H1 (cell line): ENCODE measurements at regions not wholly inside any gene's neighbourhood (a gene's known extent, or its start where the extent isn't known, plus 50 kb on each side); places are given as distances from the start of the nearest gene placed in this dataset.

Experiments used
- CTCF ChIA-PET: fragments of 300-600 bp; sonication (Branson Sonifier 250); formaldehyde crosslinking; loops from one replicate; lab custom pipeline; 2021; ENCODE audit not compliant: partially characterized antibody; lab: Charles Lee
- POLR2A ChIA-PET: fragments of 300-600 bp; sonication (Branson Sonifier 250); formaldehyde crosslinking; loops from one replicate; lab custom pipeline; 2021; ENCODE audit warnings: inconsistent platforms; ENCODE audit not compliant: partially characterized antibody; lab: Charles Lee
- DNase-seq, 2 experiments: peaks; one replicate each; pipeline versions ENCODE4 v3.0.0 to v3.0.0-alpha.2; 2010 to 2022; ENCODE audit warnings: low spot score in 2 of 2, low read depth in 1 of 2, mixed read lengths in 1 of 2
- FAIRE-seq: peaks from 2 replicates; lab custom pipeline; 2011; peaks lifted over from hg19 to GRCh38; lab: Jason Lieb, UNC
- H2AFZ ChIP-seq: 2 replicates; pipeline ENCODE4 v1.8.1; 2012; ENCODE audit warnings: low read length, inconsistent platforms
- H2AK5ac ChIP-seq: 2 replicates; pipeline ENCODE4 v1.6.1; 2013; ENCODE audit warnings: low read depth, low read length
- H2BK120ac ChIP-seq: replicated peaks from 2 replicates; pipeline ENCODE3; 2013; ENCODE audit warnings: low read depth, low read length, inconsistent platforms
- H2BK12ac ChIP-seq: 2 replicates; pipeline ENCODE4 v1.6.1; 2013; ENCODE audit warnings: low read depth, low read length
- H2BK15ac ChIP-seq: 2 replicates; pipeline ENCODE4 v1.6.1; 2013; ENCODE audit warnings: low read length
- H2BK20ac ChIP-seq: 2 replicates; pipeline ENCODE4 v1.6.1; 2013; ENCODE audit warnings: low read length
- H2BK5ac ChIP-seq: 2 replicates; pipeline ENCODE4 v1.6.1; 2013; ENCODE audit warnings: low read depth, low read length
- H3K14ac ChIP-seq: 2 replicates; pipeline ENCODE4 v1.6.1; 2013; ENCODE audit warnings: inconsistent platforms; ENCODE audit not compliant: insufficient read length
- H3K18ac ChIP-seq: 2 replicates; pipeline ENCODE4 v1.6.1; 2013; ENCODE audit warnings: low read length; ENCODE audit errors: extremely low read depth
- H3K23ac ChIP-seq: 2 replicates; pipeline ENCODE4 v1.6.1; 2013; ENCODE audit warnings: inconsistent platforms; ENCODE audit not compliant: insufficient read length
- H3K23me2 ChIP-seq: 2 replicates; pipeline ENCODE4 v1.6.1; 2013; ENCODE audit warnings: low read depth, low read length
- H3K27ac ChIP-seq: 2 replicates; pipeline ENCODE4 v1.6.1; 2011; ENCODE audit warnings: low read depth, low read length, inconsistent platforms
- H3K27me3 ChIP-seq, 4 experiments: replicated peaks in 1 of 4; 1 replicate in 1 of 4; 2 replicates in 3 of 4; pipeline versions ENCODE4 v1.6.1 to v1.8.1; 2011 to 2013; ENCODE audit warnings: low read length in 3 of 4, mild to moderate bottlenecking in 3 of 4, inconsistent platforms in 2 of 4, mixed read lengths in 2 of 4, moderate library complexity in 1 of 4; ENCODE audit not compliant: control insufficient read depth in 3 of 4, insufficient read depth in 3 of 4; ENCODE audit errors: extremely low read depth in 1 of 4
- H3K36me3 ChIP-seq, 4 experiments: 2 replicates each; pipeline versions ENCODE4 v1.6.1 to v1.8.1; 2011 to 2013; ENCODE audit warnings: mild to moderate bottlenecking in 4 of 4, low read length in 3 of 4, moderate library complexity in 2 of 4, control low read depth in 1 of 4, inconsistent platforms in 1 of 4; ENCODE audit not compliant: insufficient read depth in 4 of 4, control insufficient read depth in 2 of 4
- H3K4ac ChIP-seq: replicated peaks from 2 replicates; pipeline ENCODE3; 2013; ENCODE audit warnings: low read length, low read depth, mixed read lengths, inconsistent platforms; ENCODE audit not compliant: insufficient read length
- H3K4me1 ChIP-seq, 4 experiments: replicated peaks in 1 of 4; 1 replicate in 1 of 4; 2 replicates in 3 of 4; pipeline versions ENCODE4 v1.6.1 to v1.8.1; 2011 to 2013; ENCODE audit warnings: low read length in 3 of 4, inconsistent platforms in 2 of 4, mixed read lengths in 1 of 4; ENCODE audit not compliant: insufficient read depth in 4 of 4, control insufficient read depth in 3 of 4
- H3K4me2 ChIP-seq, 2 experiments: 2 replicates each; pipeline versions ENCODE4 v1.6.1 to v1.8.1; 2011 to 2013; ENCODE audit warnings: low read depth in 2 of 2, low read length in 2 of 2, control low read depth in 1 of 2, inconsistent platforms in 1 of 2, mild to moderate bottlenecking in 1 of 2; ENCODE audit not compliant: insufficient read depth in 1 of 2
- H3K4me3 ChIP-seq, 4 experiments: fragments of 200-600, 300-600 bp in 1 of 4; sonication (generic), shearing (Covaris generic), sonication (Bioruptor Twin) in 1 of 4; 2 replicates each; pipeline versions ENCODE4 v1.5.1 to v1.8.1; 2011 to 2016; ENCODE audit warnings: low read length in 4 of 4, low read depth in 3 of 4, control low read depth in 2 of 4, inconsistent platforms in 2 of 4, mild to moderate bottlenecking in 2 of 4, mixed read lengths in 1 of 4, moderate library complexity in 1 of 4; ENCODE audit not compliant: insufficient read depth in 2 of 4; ENCODE audit errors: extremely low read depth in 1 of 4
- H3K56ac ChIP-seq: replicated peaks from 2 replicates; pipeline ENCODE3; 2013; ENCODE audit warnings: low read depth, mild to moderate bottlenecking, mixed read lengths, low read length, inconsistent platforms; ENCODE audit not compliant: insufficient read length
- H3K79me1 ChIP-seq: 2 replicates; pipeline ENCODE4 v1.6.1; 2013; ENCODE audit warnings: low read depth, low read length, control low read depth
- H3K79me2 ChIP-seq, 2 experiments: 2 replicates each; pipeline versions ENCODE4 v1.6.1 to v1.8.1; 2012 to 2013; ENCODE audit warnings: low read length in 2 of 2, mild to moderate bottlenecking in 2 of 2, inconsistent platforms in 1 of 2; ENCODE audit not compliant: insufficient read depth in 2 of 2, control insufficient read depth in 1 of 2
- H3K9ac ChIP-seq, 4 experiments: replicated peaks in 1 of 4; 1 replicate in 1 of 4; 2 replicates in 3 of 4; pipeline versions ENCODE4 v1.6.1 to v1.8.1; 2011 to 2013; ENCODE audit warnings: low read depth in 3 of 4, low read length in 3 of 4, control low read depth in 2 of 4, mild to moderate bottlenecking in 2 of 4, moderate library complexity in 2 of 4, inconsistent platforms in 1 of 4; ENCODE audit errors: extremely low read depth in 1 of 4
- H3K9me3 ChIP-seq, 2 experiments: 2 replicates each; pipeline versions ENCODE4 v1.6.1 to v1.8.1; 2012 to 2013; ENCODE audit warnings: mild to moderate bottlenecking in 2 of 2, moderate library complexity in 2 of 2, control low read depth in 1 of 2, inconsistent platforms in 1 of 2, low read depth in 1 of 2, low read length in 1 of 2, mixed read lengths in 1 of 2; ENCODE audit not compliant: insufficient read depth in 2 of 2
- H4K20me1 ChIP-seq, 2 experiments: replicated peaks in 1 of 2; 2 replicates each; pipeline versions ENCODE3 to v1.8.1; 2011 to 2013; ENCODE audit warnings: inconsistent platforms in 2 of 2, low read length in 2 of 2, mild to moderate bottlenecking in 1 of 2; ENCODE audit not compliant: insufficient read depth in 2 of 2, control insufficient read depth in 1 of 2
- H4K5ac ChIP-seq: 2 replicates; pipeline ENCODE4 v1.6.1; 2013; ENCODE audit warnings: low read length, low read depth, mixed read lengths, inconsistent platforms; ENCODE audit not compliant: insufficient read length
- H4K8ac ChIP-seq: 2 replicates; pipeline ENCODE4 v1.8.0; 2013; ENCODE audit warnings: mild to moderate bottlenecking, moderate library complexity, low read length, inconsistent platforms; ENCODE audit not compliant: insufficient read depth; ENCODE audit errors: extremely low read depth
- H4K91ac ChIP-seq: replicated peaks from 2 replicates; pipeline ENCODE3; 2013; ENCODE audit warnings: low read length, mixed read lengths, inconsistent platforms; ENCODE audit not compliant: insufficient read length
- CBX5 ChIP-seq: fragments of 300-800, 300-1000 bp; sonication (generic); IDR thresholded peaks from 2 replicates; pipeline ENCODE4 v1.7.1; 2016; ENCODE audit warnings: antibody characterized with exemption, low read length, low read depth
- CHD1 ChIP-seq: IDR thresholded peaks from 2 replicates; pipeline ENCODE4 v1.6.1; 2012; ENCODE audit warnings: low read depth, low read length, improper control_type of control experiment
- CTBP2 ChIP-seq: IDR thresholded peaks from 2 replicates; pipeline ENCODE4 v1.7.0; 2011; ENCODE audit warnings: borderline replicate concordance, mild to moderate bottlenecking, moderate library complexity, mixed read lengths, low read length; ENCODE audit not compliant: insufficient read depth, insufficient read length
- MAFK ChIP-seq: IDR thresholded peaks from 2 replicates; pipeline ENCODE4 v1.6.1; 2012; ENCODE audit warnings: low read depth, mild to moderate bottlenecking, improper control_type of control experiment, low read length
- PHF8 ChIP-seq: fragments of 200-600 bp; sonication (generic); conservative IDR thresholded peaks from 2 replicates; pipeline ENCODE4 v1.7.1; 2012; ENCODE audit warnings: low read depth, mild to moderate bottlenecking, inconsistent platforms, low read length, moderate library complexity
- RXRA ChIP-seq: IDR thresholded peaks from 2 replicates; pipeline ENCODE4 v1.6.1; 2011; ENCODE audit warnings: low read depth, mild to moderate bottlenecking, low read length, moderate library complexity; ENCODE audit not compliant: insufficient read depth
- SAP30 ChIP-seq: fragments of 300-600 bp; sonication (generic); IDR thresholded peaks from 2 replicates; pipeline ENCODE4 v1.7.1; 2012; ENCODE audit warnings: low read length, moderate library complexity, mild to moderate bottlenecking, inconsistent platforms; ENCODE audit not compliant: insufficient read depth, insufficient replicate concordance
- TAF1 ChIP-seq: IDR thresholded peaks from 2 replicates; pipeline ENCODE4 v1.6.1; 2011; ENCODE audit warnings: mild to moderate bottlenecking, low read depth, low read length
- WGBS, 2 experiments: shearing (Covaris generic) in 1 of 2; methylation state at CpG; one replicate each; pipeline versions ENCODE4 v1.1.6 to v1.1.7; 2013 to 2015; ENCODE audit warnings: low lambda C conversion rate in 2 of 2, mixed read lengths in 2 of 2, inconsistent platforms in 1 of 2, low coverage in 1 of 2, missing lambda C conversion rate in 1 of 2; ENCODE audit not compliant: insufficient replicate concordance in 2 of 2, insufficient coverage in 1 of 2, insufficient read length in 1 of 2; ENCODE audit errors: extremely low coverage in 1 of 2, missing lambda C conversion rate in 1 of 2; 5-methylcytosine and 5-hydroxymethylcytosine counted together
- TF ChIP-seq, protein P1 (sequence below): IDR thresholded peaks from 2 replicates; pipeline ENCODE4 v1.6.1; 2011; ENCODE audit warnings: low read length, improper control_type of control experiment
- TF ChIP-seq, protein P2 (sequence below): IDR thresholded peaks from 2 replicates; pipeline ENCODE4 v1.6.1; 2012; ENCODE audit warnings: inconsistent platforms

DNA sequence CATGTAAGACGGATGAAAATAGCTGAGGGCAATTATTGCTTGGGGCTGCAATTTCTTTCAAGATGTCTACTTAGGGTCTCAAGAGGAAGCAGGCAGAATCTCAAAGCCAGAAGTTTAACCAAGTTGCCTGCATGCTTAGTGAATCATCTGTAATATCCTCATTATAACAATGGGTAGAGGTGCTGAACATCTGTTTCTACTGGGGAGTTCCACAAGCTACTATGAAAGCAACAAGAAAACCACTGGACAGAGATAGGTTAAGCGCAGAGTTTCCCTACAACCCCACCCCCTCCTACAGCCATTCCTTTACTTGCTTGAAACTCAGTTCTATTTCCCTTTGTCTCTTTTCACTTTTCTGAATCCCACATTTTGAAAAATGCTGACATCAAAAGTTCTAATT is 759.4 kb upstream of the GBE1 start:
- 0 out of 2 replicates have a peak overlapping the region, but pooled peaks have one; percentile 52 for H2AFZ ChIP-seq
- H3K4me2 ChIP-seq = no peak overlapping the region
- no peak overlapping the region for H2BK15ac ChIP-seq
- no peak overlapping the region for H3K9ac ChIP-seq
- no peaks in the 10 kb centered on the region for H3K27me3 ChIP-seq
- H3K79me2 ChIP-seq = no peaks in the 10 kb centered on the region
- ChIA-PET CTCF (no interaction called here), POLR2A (no interaction called here)
- no peak overlapping the region for H2BK20ac ChIP-seq
- no peaks in the 10 kb centered on the region; a peak in 1 of 8 replicates for H3K36me3 ChIP-seq
- H3K9me3 ChIP-seq = no peaks in the 10 kb centered on the region
- no peak overlapping the region for H3K27ac ChIP-seq
- TF ChIP-seq MAFK = no peak
- no peak for TF ChIP-seq CBX5
- TF ChIP-seq SAP30 = no peak
- no peak for TF ChIP-seq PHF8
- TF ChIP-seq, protein P1, sequence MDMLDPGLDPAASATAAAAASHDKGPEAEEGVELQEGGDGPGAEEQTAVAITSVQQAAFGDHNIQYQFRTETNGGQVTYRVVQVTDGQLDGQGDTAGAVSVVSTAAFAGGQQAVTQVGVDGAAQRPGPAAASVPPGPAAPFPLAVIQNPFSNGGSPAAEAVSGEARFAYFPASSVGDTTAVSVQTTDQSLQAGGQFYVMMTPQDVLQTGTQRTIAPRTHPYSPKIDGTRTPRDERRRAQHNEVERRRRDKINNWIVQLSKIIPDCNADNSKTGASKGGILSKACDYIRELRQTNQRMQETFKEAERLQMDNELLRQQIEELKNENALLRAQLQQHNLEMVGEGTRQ = no peak
- TF ChIP-seq CTBP2 = no peak
- no peak for TF ChIP-seq TAF1
- no peak for TF ChIP-seq RXRA
- TF ChIP-seq, protein P2, sequence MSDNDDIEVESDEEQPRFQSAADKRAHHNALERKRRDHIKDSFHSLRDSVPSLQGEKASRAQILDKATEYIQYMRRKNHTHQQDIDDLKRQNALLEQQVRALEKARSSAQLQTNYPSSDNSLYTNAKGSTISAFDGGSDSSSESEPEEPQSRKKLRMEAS = no peak
- TF ChIP-seq CHD1 = no peak
- TF ChIP-seq, all 59 proteins: peak for 0
- Histone ChIP-seq H2BK120ac (no peak overlapping the region), H4K5ac (no peak overlapping the region), H2AK5ac (no peak overlapping the region), H2BK12ac (no peak overlapping the region), H4K91ac (no peak overlapping the region), H3K18ac (no peak overlapping the region), H3K4ac (no peak overlapping the region), H3K56ac (no peak overlapping the region), H3K23ac (no peak overlapping the region), H4K20me1 (no peaks in the 10 kb centered on the region), H3K4me3 (no peak overlapping the region; a peak in 1 of 8 replicates), H3K23me2 (no peaks in the 10 kb centered on the region), H3K79me1 (no peaks in the 10 kb centered on the region), H2BK5ac (no peak overlapping the region), H3K14ac (no peak overlapping the region), H4K8ac (no peak overlapping the region), H3K4me1 (no peaks in the 10 kb centered on the region)
- DNase-seq (no peak), FAIRE-seq (no peak)
- WGBS, 2 experiments = 78% methylated on average over 2 of the region's 2 CpGs; no CpG with 5 or more reads in 1 of the 2 experiments
